Adrenal gland (tissue), 9 donors: ENCODE measurements at regions not wholly inside any gene's neighbourhood (a gene's known extent, or its start where the extent isn't known, plus 50 kb on each side); places are given as distances from the start of the nearest gene placed in this dataset.
"Not testable (repeated sequence)": the region's sequence is repeated elsewhere in the genome, so short reads cannot be mapped to it uniquely, and the experiment has no call there.

Experiments
- DNase-seq, 7 donors: peaks; one replicate each; pipeline ENCODE4 v3.0.0-alpha.2; 2019 to 2020
- H3K27ac ChIP-seq, 5 donors: fragments of 200-600 bp; sonication (generic) in 4 of 5; 1 replicate in 3 of 5; 2 replicates in 2 of 5; pipeline versions ENCODE4 v1.5.1 to v1.8.0; 2016 to 2020; ENCODE audit warnings: mild to moderate bottlenecking in 1 of 5
- H3K27me3 ChIP-seq: fragments of 200-600 bp; 2 replicates; pipeline ENCODE4 v1.8.0; 2021
- H3K36me3 ChIP-seq, 2 donors: fragments of 200-600 bp; replicated peaks in 1 of 2; 1 replicate in 1 of 2; 2 replicates in 1 of 2; pipeline versions ENCODE4 v1.5.1 to v1.8.0; 2018 to 2022
- H3K4me1 ChIP-seq, 2 donors: fragments of 200-600 bp; replicated peaks in 1 of 2; 1 replicate in 1 of 2; 2 replicates in 1 of 2; pipeline versions ENCODE4 v1.5.1 to v1.8.0; 2018 to 2021
- H3K4me3 ChIP-seq, 4 donors: fragments of 200-600 bp; sonication (generic) in 3 of 4; one replicate each; pipeline ENCODE4 v1.5.1; 2016 to 2018
- H3K9me3 ChIP-seq, 3 donors: fragments of 200-600 bp; sonication (generic) in 1 of 3; replicated peaks in 1 of 3; 1 replicate in 2 of 3; 2 replicates in 1 of 3; pipeline versions ENCODE4 v1.5.1 to v1.8.0; 2016 to 2021
- POLR2A ChIP-seq, 2 donors: fragments of 450-650 bp; IDR thresholded peaks; one replicate each; pipeline ENCODE4 v1.6.1; 2017; ENCODE audit warnings: antibody characterized with exemption in 2 of 2, mild to moderate bottlenecking in 2 of 2, moderate library complexity in 1 of 2
- WGBS, 4 donors: extraction: QIAGEN DNeasy Blood & Tissue Kit in 2 of 4; methylation state at CpG; one replicate each; pipeline versions ENCODE4 v1.1.5 to v1.1.7; 2013 to 2017; 5-methylcytosine and 5-hydroxymethylcytosine counted together
- intact Hi-C, 2 donors: fragments of 100-400 bp; cut with DNase I; formaldehyde crosslinking; loops; one replicate each; pipeline versions ENCODE4 v1.14.1 to v1.15.0; 2022 to 2023
- TF ChIP-seq, protein P1 (sequence below), 6 experiments: fragments of 450-650 bp in 4 of 6; fragments of 200-600 bp in 2 of 6; sonication (generic) in 1 of 6; IDR thresholded peaks; 1 replicate in 5 of 6; 2 replicates in 1 of 6; pipeline versions ENCODE4 v1.5.1 to v1.8.0; 2016 to 2021; ENCODE audit warnings: antibody characterized with exemption in 6 of 6, mild to moderate bottlenecking in 2 of 6, moderate library complexity in 1 of 6
- donor health status: healthy with polysubstance abuse.
- donor health status: Bipolar disorder and iron deficiency.
- donor health status: DM: yes; HTN: yes; CAD: no.
- donor health status: DM: no; HTN: no; CAD: no.
- donor health status: DM: no; HTN: no; CAD: no.

DNA sequence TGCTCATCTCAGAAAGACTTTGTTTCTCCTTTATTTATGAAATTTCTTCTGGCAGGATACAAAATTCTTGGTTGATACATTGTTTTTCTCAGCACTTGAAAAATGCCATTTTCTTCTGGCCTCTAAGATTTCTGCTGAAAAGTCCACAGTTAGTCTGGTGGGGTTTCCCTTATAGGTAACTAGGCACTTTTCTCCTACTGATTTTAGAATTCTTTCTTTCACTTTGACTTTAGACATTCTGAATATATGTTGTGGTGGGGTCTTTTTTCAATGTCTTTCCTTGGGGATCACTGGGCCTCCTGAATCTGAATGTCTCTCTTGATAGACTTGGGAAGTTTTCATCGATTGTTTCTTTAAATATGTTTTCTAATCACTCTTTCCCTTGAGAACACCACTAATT, 79.6 kb downstream of the CETN3 start:
- Histone ChIP-seq H3K9me3 (no peaks in the 10 kb centered on the region), H3K27me3 (no peaks in the 10 kb centered on the region), H3K27ac (no peak overlapping the region), H3K4me3 (no peak overlapping the region), H3K36me3 (no peaks in the 10 kb centered on the region), H3K4me1 (no peaks in the 10 kb centered on the region)
- 75 to 95% (median 87%) methylated on average over 1 of the region's 1 CpG for WGBS, 4 donors
- intact Hi-C loops, result no loop called here
- no peak for DNase-seq
- no peak for TF ChIP-seq POLR2A (IDR thresholded peaks at IDR 0.05)
- TF ChIP-seq, protein P1, sequence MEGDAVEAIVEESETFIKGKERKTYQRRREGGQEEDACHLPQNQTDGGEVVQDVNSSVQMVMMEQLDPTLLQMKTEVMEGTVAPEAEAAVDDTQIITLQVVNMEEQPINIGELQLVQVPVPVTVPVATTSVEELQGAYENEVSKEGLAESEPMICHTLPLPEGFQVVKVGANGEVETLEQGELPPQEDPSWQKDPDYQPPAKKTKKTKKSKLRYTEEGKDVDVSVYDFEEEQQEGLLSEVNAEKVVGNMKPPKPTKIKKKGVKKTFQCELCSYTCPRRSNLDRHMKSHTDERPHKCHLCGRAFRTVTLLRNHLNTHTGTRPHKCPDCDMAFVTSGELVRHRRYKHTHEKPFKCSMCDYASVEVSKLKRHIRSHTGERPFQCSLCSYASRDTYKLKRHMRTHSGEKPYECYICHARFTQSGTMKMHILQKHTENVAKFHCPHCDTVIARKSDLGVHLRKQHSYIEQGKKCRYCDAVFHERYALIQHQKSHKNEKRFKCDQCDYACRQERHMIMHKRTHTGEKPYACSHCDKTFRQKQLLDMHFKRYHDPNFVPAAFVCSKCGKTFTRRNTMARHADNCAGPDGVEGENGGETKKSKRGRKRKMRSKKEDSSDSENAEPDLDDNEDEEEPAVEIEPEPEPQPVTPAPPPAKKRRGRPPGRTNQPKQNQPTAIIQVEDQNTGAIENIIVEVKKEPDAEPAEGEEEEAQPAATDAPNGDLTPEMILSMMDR (IDR thresholded peaks at IDR 0.05), result no peak

DNA sequence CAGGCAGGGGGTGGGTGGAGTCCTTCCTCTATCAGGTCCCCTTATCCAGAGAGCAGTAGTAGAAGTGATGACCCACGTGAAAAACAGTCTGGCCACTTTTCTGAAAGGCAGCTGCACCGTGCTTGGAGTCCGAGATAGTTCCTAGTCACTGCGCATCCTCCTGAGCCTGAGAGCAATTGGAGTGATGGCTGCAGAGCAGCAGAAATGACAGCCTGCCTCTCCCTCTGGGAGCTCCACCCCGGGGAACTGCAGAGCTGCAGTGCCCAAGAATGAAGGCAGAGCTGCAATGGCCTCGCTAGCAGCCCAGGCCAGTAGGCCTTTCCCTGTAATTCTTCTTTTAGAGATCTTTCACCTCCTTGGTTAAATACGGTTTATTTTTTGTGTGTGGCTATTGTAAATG, 82.6 kb downstream of the CETN3 start:
- H3K4me1 ChIP-seq, result no peaks in the 10 kb centered on the region
- no peak for DNase-seq
- TF ChIP-seq POLR2A (IDR thresholded peaks at IDR 0.05), result no peak
- TF ChIP-seq, protein P1 (IDR thresholded peaks at IDR 0.05), result no peak
- H3K9me3 ChIP-seq, result no peaks in the 10 kb centered on the region
- no peak overlapping the region for H3K27ac ChIP-seq
- WGBS, 4 donors, result 66 to 78% (median 74%) methylated on average over 4 to 7 of the region's 7 CpGs
- no peak overlapping the region for H3K4me3 ChIP-seq
- no peaks in the 10 kb centered on the region for H3K27me3 ChIP-seq
- intact Hi-C loops, result no loop called here
- H3K36me3 ChIP-seq, result no peaks in the 10 kb centered on the region

GRCh38 chr5:90325093-90325492, 84.5 kb downstream of the CETN3 start:
- H3K4me3 ChIP-seq, result no peak overlapping the region
- TF ChIP-seq POLR2A (IDR thresholded peaks at IDR 0.05), result no peak
- TF ChIP-seq, protein P1 (IDR thresholded peaks at IDR 0.05), result no peak
- no peaks in the 10 kb centered on the region for H3K27me3 ChIP-seq
- no peak overlapping the region for H3K27ac ChIP-seq
- H3K9me3 ChIP-seq, result no peaks in the 10 kb centered on the region
- 72 to 89% (median 81%) methylated on average over 1 of the region's 1 CpG for WGBS, 4 donors
- no peaks in the 10 kb centered on the region for H3K36me3 ChIP-seq
- no peak for DNase-seq
- intact Hi-C loops, result no loop called here
- no peaks in the 10 kb centered on the region for H3K4me1 ChIP-seq

- H3K27me3 ChIP-seq, H3K4me3 ChIP-seq, DNase-seq, intact Hi-C loops, H3K36me3 ChIP-seq, H3K4me1 ChIP-seq, H3K27ac ChIP-seq, H3K9me3 ChIP-seq: not testable (repeated sequence)
These were observed 89.2 kb downstream of the CETN3 start for GRCh38 chr5:90320348-90320747.

DNA sequence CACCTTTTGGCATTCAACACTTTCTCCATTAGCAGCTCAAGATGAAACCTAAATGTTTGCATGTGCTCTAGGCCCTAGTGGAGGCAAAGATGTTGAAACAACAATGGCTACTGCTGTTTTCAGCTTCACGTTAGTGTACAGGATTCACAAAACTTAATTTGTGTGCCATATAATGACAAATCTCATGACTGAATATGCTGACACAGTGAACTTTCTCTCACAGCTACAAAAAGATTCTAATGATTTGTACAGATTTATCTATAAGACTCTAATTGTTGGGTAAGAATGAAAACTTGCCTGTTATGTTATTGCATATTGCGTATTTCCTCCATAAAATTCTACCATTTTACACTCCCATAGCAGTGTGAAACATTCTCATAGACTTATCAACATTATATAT, 97.5 kb downstream of the CETN3 start:
- no peaks in the 10 kb centered on the region for H3K27me3 ChIP-seq
- no peak for DNase-seq
- H3K9me3 ChIP-seq, result no peaks in the 10 kb centered on the region
- no peaks in the 10 kb centered on the region for H3K4me1 ChIP-seq
- intact Hi-C loops, result no loop called here
- WGBS, 4 donors, result 80 to 92% (median 89%) methylated on average over 2 of the region's 2 CpGs
- H3K4me3 ChIP-seq, result no peak overlapping the region
- H3K27ac ChIP-seq, result no peak overlapping the region
- no peaks in the 10 kb centered on the region for H3K36me3 ChIP-seq
- no peak for TF ChIP-seq POLR2A (IDR thresholded peaks at IDR 0.05)
- TF ChIP-seq, protein P1 (IDR thresholded peaks at IDR 0.05), result no peak
